Activated CD4-positive, CD25-positive, alpha-beta regulatory T cell treated with anti-CD3 and anti-CD28 coated beads, Interleukin-2, amount 50 U/mL, for 72 hours (primary cell): ENCODE measurements at regions not wholly inside any gene's neighbourhood (a gene's known extent, or its start where the extent isn't known, plus 50 kb on each side); places are given as distances from the start of the nearest gene placed in this dataset.
"Not testable (repeated sequence)": the region's sequence is repeated elsewhere in the genome, so short reads cannot be mapped to it uniquely, and the experiment has no call there.

ENCODE experiments used
- DNase-seq: peaks from one replicate; pipeline ENCODE4 v3.0.0; 2021

DNA sequence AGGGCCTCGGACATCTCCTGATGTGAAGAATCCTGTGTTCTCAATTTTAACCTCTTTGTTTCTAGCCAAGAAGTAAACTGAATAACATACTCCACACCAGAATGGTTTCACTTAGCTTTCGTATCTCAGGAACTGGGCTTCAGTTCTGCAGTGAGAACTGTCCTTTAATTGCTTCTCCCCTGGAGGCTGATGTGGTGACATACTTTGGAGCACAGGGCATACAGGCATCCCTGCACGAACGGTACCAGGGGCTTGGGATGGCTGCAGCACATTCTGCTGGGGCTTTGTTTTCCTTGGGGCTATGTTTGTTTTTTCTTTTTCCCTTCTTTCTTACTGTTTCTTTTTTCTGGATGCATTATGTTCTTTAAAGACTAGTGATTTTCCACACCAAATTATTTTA is 230.5 kb downstream of the TM9SF2 start:
- DNase-seq, result no peak

DNA sequence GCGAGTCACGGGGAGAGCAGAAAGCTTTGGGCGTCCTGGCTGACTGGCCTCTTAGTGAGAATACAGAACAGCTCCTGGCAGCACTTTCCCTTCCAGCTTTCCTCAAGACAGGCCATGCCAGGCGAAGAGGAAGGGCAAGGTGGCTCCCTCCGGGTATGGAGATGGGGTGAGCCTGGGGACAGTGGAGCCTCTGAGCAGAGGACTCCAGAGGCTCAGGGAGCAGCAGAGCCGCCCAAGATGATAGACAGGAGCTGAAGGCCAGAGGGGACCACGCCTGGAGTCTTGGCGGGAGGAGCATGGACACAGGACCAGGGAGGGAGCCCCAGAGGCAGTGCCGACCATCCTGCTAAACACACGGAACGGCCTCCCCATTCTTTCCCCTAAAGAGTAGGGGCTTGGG is 229.1 kb downstream of the TM9SF2 start:
- DNase-seq, result no peak

DNA sequence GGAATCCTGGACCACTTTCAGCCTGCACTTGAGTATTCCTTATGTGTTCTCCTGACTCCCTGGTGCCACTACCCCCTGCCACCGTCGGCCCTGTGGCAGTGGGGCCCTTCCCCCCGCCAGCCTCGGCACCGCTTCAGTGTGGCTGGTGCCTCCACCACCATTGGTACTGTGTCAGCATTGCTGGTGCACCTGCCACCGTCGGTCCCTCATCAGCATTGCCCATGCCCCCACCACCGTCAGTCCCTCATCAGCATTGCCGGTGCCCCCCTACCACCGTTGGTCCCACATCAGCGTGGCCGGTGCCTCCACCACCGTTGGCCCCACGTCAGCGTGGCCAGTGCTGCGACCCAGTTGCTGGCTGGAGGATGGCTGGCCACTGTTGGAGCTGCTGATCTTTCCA is 228.5 kb downstream of the TM9SF2 start:
- no peak for DNase-seq

DNA sequence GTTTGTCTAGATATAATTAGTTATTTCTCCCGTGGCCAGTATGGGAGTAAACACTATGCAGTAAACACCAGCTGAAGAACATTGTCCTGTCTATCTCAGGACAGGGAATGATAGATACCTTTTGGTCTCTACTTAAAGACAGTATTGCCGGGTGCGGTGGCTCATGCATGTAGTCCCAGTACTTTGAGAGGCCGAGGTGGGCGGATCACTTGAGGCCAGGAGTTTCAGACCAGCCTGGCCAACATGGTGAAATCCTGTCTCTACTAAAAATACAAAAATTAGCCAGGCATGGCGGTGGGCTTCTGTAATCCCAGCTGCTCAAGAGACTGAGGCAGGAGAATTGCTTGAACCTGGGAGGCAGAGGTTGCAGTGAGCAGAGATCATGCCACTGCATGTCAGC is 226.4 kb downstream of the TM9SF2 start:
- DNase-seq, result not testable (repeated sequence)

- no peak for DNase-seq
Observed at GRCh38 chr13:99726282-99726894, 225.1 kb downstream of the TM9SF2 start.

DNA sequence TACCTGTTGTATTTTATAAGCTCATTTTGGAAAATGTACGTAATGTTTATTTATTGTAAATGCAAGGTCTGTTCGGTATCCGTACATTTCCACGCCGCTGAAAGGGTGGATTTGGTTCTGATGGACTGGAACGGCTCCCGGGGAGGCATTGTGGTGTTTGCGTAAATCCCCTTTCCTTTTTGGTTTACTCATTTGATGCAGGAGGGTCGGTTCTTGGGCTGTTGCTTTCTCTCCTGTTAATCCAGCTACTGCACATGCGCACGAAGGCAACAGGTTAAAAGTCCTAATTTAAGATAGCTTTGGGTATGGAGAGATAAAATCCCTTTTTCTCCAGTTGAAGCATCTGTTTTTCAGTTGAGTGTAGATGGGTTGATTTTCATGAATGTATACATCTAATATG is 224.4 kb downstream of the TM9SF2 start:
- DNase-seq, result no peak

- DNase-seq, result no peak
Observed at GRCh38 chr13:99724633-99725517, 223.6 kb downstream of the TM9SF2 start.

DNA sequence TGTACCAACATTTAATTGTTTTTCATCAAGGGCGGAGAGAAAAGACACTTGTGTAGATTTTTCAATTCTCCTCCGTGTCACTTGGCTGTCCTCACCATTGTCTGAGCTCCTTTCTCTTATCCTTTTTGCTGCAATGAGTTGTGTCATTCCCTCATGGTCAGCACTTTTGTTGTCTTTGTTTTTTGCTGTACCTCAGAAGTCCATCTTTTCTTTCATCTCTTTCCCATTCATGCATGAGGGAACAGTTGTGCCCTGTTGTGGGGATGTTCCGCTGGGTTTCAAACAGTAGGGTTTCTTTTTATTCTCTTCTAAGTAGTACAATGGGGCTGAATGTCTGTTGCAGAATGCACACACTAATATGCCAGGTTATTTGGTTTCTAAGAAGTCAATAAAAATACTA is 222.6 kb downstream of the TM9SF2 start:
- no peak for DNase-seq

- no peak for DNase-seq
Observed at GRCh38 chr13:99722931-99723330, 221.7 kb downstream of the TM9SF2 start.

- no peak for DNase-seq
Observed at GRCh38 chr13:99722338-99722818, 221.1 kb downstream of the TM9SF2 start.

GRCh38 chr13:99721606-99722337 is 220.5 kb downstream of the TM9SF2 start:
- DNase-seq, result no peak

- DNase-seq, result no peak
Observed at GRCh38 chr13:99717959-99718674, 216.8 kb downstream of the TM9SF2 start.

DNA sequence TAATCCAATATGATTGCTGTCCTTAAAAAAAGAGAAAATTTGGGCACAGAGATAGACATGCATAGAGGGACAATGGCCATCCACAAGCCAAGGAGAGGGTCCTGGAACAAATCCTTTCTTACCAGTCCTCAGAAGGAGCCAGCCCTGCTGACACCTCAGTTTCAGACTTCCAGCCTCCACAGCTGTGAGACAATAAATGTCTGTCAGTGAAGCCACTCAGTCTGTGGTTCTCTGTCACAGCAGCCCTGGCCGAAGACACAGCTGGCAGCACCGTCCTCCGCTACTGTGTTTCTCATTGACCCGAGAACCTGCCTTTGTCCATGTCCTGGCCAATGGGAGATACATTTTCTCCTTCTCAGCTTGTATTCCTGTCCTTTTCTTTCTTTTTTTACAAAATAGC is 207.9 kb downstream of the TM9SF2 start:
- no peak for DNase-seq

GRCh38 chr13:99704390-99704789 is 203.1 kb downstream of the TM9SF2 start:
- DNase-seq, result no peak

DNA sequence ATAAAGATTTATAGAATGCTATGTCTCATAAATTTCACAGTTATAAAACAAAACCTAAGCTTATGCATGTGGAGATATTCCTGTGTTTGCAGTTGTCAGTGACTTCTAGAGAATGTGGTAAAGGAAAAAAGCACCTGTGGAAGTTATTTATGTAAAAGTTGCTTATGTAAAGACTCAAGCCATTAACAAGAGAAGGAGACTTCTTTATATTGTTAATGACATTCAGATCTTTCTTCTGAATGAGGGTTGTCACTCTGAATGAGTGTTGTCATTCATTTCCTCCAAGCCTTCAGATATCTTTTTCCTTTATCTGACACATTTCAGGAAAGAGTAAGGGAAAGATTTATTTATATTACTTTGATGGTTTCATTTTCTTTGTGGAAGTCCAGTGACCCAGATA is 202.6 kb downstream of the TM9SF2 start:
- DNase-seq, result no peak

DNA sequence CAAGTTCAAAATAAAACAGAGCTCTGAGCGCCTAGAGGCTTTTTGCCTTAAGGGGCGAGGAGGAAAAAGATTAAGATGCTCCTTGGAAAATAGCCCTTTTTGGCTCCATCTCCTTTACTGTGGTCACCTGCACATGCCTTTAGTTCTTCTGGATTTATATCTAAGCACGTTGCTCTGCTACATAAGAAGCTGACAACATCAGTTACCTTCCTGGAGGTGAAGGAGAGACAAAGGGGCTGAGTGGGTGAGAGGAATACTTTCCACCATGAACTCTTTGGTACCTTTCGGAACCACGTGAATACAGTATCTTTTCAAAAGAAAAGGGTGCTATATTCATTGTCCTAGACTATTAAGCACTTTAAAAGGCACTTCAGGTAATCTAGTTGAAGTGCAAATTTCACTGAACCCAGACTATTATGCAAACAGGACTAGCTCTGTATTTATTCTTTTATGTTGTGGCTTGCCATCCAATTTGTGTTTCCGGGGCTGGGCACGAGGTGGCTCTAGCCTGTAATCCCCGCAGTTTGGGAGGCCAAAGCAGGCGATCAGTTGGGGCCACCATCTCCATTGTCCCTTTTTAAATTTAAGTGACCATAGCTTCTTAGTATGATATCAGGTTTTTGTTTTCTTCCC is 201.5 kb downstream of the TM9SF2 start:
- DNase-seq, result no peak

- DNase-seq, result no peak
Observed at GRCh38 chr13:99700468-99700867, 199.2 kb downstream of the TM9SF2 start.

GRCh38 chr13:99698816-99699099 is 197.5 kb downstream of the TM9SF2 start:
- no peak for DNase-seq

DNA sequence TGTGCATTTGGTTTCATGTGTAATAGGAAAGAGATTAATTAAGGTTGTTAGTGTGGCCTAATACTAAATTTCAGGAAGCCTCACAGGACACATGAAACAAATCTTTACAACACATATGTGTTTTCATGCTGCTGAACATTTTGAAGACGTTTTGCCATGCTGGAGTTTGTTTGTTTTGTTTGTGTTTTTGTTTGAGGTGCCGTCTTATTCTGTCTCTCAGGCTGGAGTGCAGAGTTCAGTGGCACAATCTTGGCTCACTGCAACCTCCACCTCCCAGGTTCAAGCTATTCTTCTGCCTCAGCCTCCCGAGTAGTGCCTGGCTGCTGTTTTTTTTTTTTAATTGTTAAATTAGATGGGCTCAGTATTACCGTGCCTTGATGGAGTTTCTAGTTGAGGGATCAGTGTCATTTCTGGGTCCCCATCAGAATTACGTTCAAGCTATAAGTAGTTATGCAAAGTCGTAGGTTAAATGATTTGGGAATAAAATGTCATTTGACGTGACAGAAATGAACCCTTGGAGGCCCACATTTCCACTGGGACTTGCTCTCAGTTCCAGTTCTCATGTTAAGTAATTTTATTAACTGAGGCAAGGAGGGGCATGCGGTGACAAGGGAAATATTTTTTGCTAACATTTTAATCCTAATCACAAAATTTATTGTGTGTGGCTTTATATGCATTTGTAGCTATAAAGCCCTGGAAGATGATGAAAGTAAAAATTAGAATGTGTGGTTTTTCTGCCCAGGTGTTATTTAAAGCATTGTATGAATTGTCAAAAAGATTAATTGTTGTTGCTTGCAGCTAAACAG is 196.9 kb downstream of the TM9SF2 start:
- DNase-seq, result no peak

GRCh38 chr13:99695857-99696256 is 194.6 kb downstream of the TM9SF2 start:
- DNase-seq, result no peak

GRCh38 chr13:99693852-99694611 is 192.8 kb downstream of the TM9SF2 start:
- DNase-seq, result no peak
